ENCODE measurements at regions not wholly inside any gene's neighbourhood (a gene's known extent, or its start where the extent isn't known, plus 50 kb on each side); places are given as distances from the start of the nearest gene placed in this dataset.
"Not testable (repeated sequence)": the region's sequence is repeated elsewhere in the genome, so short reads cannot be mapped to it uniquely, and the experiment has no call there.

DNA sequence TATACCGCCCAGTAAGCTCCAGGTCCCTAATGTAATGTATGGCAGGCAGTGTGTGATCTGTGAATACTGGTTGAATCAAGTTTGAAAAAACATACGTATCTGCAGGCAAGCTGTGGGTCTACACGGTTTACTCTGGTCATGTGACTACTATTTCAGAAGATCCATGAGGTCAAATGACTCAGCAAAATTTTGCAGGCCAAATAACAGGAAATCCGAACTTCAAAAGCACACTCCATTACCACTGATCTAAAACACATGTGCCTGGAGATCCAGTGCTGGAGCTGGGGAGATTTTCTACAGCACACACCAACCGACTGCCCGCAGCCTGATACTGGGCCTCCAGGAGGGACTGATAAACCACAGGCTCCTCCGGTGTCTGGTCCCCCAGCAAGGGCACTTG, 64.5 kb upstream of the SLC44A3 start:
- peak; percentile 98 for ATAC-seq
- TF ChIP-seq CSDC2 (CRISPR knock-in tag; IDR thresholded peaks at IDR 0.05) (no peak), BACH2 (CRISPR knock-in tag; IDR thresholded peaks at IDR 0.05; ENCODE audit: borderline replicate concordance) (peak; percentile 100; the same call in 1 of the 2 replicates), SNAI2 (CRISPR knock-in tag; IDR thresholded peaks at IDR 0.05) (peak; percentile 75; the same call in 1 of the 2 replicates), TCF4 (CRISPR knock-in tag; IDR thresholded peaks at IDR 0.05; ENCODE audit: borderline replicate concordance) (peak; percentile 94), ISL1 (CRISPR knock-in tag; IDR thresholded peaks at IDR 0.05) (peak; percentile 64), ZC3H10 (CRISPR knock-in tag; IDR thresholded peaks at IDR 0.05) (no peak), ZFP30 (CRISPR knock-in tag; IDR thresholded peaks at IDR 0.05) (no peak)
- TF ChIP-seq, protein P1, sequence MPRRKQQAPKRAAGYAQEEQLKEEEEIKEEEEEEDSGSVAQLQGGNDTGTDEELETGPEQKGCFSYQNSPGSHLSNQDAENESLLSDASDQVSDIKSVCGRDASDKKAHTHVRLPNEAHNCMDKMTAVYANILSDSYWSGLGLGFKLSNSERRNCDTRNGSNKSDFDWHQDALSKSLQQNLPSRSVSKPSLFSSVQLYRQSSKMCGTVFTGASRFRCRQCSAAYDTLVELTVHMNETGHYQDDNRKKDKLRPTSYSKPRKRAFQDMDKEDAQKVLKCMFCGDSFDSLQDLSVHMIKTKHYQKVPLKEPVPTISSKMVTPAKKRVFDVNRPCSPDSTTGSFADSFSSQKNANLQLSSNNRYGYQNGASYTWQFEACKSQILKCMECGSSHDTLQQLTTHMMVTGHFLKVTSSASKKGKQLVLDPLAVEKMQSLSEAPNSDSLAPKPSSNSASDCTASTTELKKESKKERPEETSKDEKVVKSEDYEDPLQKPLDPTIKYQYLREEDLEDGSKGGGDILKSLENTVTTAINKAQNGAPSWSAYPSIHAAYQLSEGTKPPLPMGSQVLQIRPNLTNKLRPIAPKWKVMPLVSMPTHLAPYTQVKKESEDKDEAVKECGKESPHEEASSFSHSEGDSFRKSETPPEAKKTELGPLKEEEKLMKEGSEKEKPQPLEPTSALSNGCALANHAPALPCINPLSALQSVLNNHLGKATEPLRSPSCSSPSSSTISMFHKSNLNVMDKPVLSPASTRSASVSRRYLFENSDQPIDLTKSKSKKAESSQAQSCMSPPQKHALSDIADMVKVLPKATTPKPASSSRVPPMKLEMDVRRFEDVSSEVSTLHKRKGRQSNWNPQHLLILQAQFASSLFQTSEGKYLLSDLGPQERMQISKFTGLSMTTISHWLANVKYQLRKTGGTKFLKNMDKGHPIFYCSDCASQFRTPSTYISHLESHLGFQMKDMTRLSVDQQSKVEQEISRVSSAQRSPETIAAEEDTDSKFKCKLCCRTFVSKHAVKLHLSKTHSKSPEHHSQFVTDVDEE (CRISPR knock-in tag; IDR thresholded peaks at IDR 0.05) = peak; percentile 74

DNA sequence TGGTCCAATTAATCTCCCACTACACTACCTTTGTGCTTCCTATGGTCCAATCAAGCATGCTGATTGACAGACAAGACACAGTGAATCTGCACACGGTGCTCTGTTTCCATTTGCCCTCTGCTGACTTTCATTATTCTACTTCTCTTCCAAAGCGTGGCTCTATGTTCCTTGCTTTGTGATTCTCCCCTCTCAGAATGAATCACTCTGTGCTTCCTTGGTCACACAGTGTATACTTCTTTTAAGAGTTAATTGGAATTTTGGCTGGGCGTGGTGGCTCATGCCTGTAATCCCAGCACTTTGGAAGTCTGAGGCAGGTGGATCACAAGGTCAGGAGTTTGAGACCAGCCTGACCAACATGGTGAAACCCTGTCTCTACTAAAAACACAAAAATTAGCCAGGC, 65.1 kb upstream of the SLC44A3 start:
- not testable (repeated sequence) for ATAC-seq

DNA sequence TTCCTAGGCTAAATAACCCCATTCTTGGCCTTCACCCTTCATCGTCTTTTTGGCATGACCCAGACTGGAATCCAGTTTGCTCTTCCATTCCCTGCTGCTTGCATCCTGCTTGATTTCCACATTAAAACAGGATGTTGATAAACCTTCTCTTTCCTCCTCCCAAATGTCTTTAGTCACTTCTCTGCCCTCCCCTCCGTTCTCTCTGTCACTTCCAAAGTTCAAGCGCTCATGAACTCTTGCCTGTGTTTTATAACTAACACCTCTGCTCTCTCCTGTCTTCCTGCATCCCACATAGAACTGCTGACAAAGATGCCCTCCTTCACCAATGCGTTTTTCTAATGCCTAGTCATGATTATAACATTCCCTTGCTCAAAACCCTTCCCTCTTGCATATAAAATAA, 65.6 kb upstream of the SLC44A3 start:
- TF ChIP-seq CSDC2 (CRISPR knock-in tag; IDR thresholded peaks at IDR 0.05) (no peak), GLIS3 (CRISPR knock-in tag; IDR thresholded peaks at IDR 0.05) (no peak), ESRRG (CRISPR knock-in tag; IDR thresholded peaks at IDR 0.05) (no peak), RARB (CRISPR knock-in tag; IDR thresholded peaks at IDR 0.05) (no peak), OSR1 (CRISPR knock-in tag; IDR thresholded peaks at IDR 0.05) (no peak), ZFP30 (CRISPR knock-in tag; IDR thresholded peaks at IDR 0.05) (no peak), BACH2 (CRISPR knock-in tag; IDR thresholded peaks at IDR 0.05; ENCODE audit: borderline replicate concordance) (no peak)
- TF ChIP-seq, protein P2, sequence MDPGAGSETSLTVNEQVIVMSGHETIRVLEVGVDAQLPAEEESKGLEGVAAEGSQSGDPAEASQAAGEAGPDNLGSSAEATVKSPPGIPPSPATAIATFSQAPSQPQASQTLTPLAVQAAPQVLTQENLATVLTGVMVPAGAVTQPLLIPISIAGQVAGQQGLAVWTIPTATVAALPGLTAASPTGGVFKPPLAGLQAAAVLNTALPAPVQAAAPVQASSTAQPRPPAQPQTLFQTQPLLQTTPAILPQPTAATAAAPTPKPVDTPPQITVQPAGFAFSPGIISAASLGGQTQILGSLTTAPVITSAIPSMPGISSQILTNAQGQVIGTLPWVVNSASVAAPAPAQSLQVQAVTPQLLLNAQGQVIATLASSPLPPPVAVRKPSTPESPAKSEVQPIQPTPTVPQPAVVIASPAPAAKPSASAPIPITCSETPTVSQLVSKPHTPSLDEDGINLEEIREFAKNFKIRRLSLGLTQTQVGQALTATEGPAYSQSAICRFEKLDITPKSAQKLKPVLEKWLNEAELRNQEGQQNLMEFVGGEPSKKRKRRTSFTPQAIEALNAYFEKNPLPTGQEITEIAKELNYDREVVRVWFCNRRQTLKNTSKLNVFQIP (CRISPR knock-in tag; IDR thresholded peaks at IDR 0.05; ENCODE audit: borderline replicate concordance, low read depth) = no peak
- no peak for ATAC-seq

DNA sequence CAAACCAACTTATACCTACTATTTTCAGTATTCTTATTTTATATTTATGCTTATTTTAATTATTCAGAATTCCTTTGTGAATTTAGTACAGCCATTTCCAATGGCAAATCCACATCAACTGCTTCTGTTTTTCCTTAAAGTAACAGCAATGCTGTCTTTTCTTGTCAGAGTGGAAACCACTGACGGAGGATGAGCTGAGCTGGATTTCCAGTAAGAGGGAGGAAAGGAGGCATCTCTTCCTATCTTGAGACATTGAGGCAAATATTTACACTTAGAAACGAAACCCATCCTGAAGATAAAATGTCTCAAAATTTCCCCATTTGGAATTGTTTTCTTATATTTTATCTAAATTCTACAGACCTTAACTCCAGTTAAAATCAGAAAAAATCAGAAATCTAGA, 66.1 kb upstream of the SLC44A3 start:
- TF ChIP-seq ARNTL (CRISPR knock-in tag; IDR thresholded peaks at IDR 0.05; ENCODE audit: borderline replicate concordance, low read depth) (no peak), PPARA (CRISPR knock-in tag; IDR thresholded peaks at IDR 0.05; ENCODE audit: borderline replicate concordance) (no peak)
- TF ChIP-seq, protein P2 (CRISPR knock-in tag; IDR thresholded peaks at IDR 0.05; ENCODE audit: borderline replicate concordance, low read depth) = no peak
- ATAC-seq = no peak

DNA sequence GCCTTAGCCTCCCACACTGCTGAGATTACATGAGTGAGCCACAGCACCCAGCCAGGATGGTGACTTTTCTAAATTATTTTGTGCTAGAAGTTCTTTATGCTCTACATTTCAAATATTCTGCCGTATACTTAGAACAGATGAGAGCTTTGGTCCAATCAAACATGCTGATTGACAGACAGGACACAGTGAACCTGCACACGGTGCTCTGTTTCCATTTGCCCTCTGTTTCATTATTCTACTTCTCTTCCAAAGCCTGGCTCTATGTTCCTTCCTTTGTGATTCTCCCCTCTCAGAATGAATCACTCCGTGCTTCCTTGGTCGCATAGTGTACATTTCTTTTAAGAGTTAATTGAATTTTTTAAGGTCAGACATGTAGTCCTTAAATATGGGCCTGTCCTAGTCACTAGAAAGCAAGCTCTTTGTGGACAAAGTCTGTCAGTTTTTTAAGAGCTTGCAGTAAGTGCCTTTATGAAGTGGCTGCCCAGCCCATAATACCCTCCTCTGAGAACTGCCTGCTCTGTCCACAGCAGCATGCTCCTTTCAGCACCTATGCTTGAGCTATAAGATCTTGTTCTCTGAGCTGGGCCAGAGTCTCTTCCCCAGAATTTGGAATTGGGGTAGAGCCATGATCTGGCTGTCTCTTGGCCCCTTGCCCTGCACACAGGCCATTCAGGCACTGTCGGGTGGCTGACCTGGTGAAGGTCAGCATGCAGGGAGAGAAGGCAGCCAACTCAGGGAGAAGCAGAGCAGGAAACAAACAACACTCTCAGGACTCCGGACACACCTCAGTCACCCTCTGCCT, 66.8 kb upstream of the SLC44A3 start:
- ATAC-seq = peak; percentile 39
- TF ChIP-seq BACH2 (CRISPR knock-in tag; IDR thresholded peaks at IDR 0.05; ENCODE audit: borderline replicate concordance) = no peak
- no peak for TF ChIP-seq ZFP30 (CRISPR knock-in tag; IDR thresholded peaks at IDR 0.05)
- TF ChIP-seq ZNF8 (CRISPR knock-in tag; IDR thresholded peaks at IDR 0.05) = no peak
- no peak for TF ChIP-seq SNAI2 (CRISPR knock-in tag; IDR thresholded peaks at IDR 0.05)
- TF ChIP-seq, protein P2 (CRISPR knock-in tag; IDR thresholded peaks at IDR 0.05; ENCODE audit: borderline replicate concordance, low read depth) = no peak
- TF ChIP-seq, protein P3, sequence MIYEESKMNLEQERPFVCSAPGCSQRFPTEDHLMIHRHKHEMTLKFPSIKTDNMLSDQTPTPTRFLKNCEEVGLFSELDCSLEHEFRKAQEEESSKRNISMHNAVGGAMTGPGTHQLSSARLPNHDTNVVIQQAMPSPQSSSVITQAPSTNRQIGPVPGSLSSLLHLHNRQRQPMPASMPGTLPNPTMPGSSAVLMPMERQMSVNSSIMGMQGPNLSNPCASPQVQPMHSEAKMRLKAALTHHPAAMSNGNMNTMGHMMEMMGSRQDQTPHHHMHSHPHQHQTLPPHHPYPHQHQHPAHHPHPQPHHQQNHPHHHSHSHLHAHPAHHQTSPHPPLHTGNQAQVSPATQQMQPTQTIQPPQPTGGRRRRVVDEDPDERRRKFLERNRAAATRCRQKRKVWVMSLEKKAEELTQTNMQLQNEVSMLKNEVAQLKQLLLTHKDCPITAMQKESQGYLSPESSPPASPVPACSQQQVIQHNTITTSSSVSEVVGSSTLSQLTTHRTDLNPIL (CRISPR knock-in tag; IDR thresholded peaks at IDR 0.05; ENCODE audit: low read depth) = no peak
- no peak for TF ChIP-seq TOX (CRISPR knock-in tag; IDR thresholded peaks at IDR 0.05; ENCODE audit: borderline replicate concordance)
- TF ChIP-seq PPARA (CRISPR knock-in tag; IDR thresholded peaks at IDR 0.05; ENCODE audit: borderline replicate concordance) = no peak
- TF ChIP-seq, protein P4, sequence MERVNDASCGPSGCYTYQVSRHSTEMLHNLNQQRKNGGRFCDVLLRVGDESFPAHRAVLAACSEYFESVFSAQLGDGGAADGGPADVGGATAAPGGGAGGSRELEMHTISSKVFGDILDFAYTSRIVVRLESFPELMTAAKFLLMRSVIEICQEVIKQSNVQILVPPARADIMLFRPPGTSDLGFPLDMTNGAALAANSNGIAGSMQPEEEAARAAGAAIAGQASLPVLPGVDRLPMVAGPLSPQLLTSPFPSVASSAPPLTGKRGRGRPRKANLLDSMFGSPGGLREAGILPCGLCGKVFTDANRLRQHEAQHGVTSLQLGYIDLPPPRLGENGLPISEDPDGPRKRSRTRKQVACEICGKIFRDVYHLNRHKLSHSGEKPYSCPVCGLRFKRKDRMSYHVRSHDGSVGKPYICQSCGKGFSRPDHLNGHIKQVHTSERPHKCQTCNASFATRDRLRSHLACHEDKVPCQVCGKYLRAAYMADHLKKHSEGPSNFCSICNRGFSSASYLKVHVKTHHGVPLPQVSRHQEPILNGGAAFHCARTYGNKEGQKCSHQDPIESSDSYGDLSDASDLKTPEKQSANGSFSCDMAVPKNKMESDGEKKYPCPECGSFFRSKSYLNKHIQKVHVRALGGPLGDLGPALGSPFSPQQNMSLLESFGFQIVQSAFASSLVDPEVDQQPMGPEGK (CRISPR knock-in tag; IDR thresholded peaks at IDR 0.05; ENCODE audit: borderline replicate concordance) = no peak
- no peak for TF ChIP-seq ISL1 (CRISPR knock-in tag; IDR thresholded peaks at IDR 0.05)
- TF ChIP-seq TCF4 (CRISPR knock-in tag; IDR thresholded peaks at IDR 0.05; ENCODE audit: borderline replicate concordance) = no peak
- TF ChIP-seq RARB (CRISPR knock-in tag; IDR thresholded peaks at IDR 0.05) = no peak
